ENCODE measurements at regions not wholly inside any gene's neighbourhood (a gene's known extent, or its start where the extent isn't known, plus 50 kb on each side); places are given as distances from the start of the nearest gene placed in this dataset.

DNA sequence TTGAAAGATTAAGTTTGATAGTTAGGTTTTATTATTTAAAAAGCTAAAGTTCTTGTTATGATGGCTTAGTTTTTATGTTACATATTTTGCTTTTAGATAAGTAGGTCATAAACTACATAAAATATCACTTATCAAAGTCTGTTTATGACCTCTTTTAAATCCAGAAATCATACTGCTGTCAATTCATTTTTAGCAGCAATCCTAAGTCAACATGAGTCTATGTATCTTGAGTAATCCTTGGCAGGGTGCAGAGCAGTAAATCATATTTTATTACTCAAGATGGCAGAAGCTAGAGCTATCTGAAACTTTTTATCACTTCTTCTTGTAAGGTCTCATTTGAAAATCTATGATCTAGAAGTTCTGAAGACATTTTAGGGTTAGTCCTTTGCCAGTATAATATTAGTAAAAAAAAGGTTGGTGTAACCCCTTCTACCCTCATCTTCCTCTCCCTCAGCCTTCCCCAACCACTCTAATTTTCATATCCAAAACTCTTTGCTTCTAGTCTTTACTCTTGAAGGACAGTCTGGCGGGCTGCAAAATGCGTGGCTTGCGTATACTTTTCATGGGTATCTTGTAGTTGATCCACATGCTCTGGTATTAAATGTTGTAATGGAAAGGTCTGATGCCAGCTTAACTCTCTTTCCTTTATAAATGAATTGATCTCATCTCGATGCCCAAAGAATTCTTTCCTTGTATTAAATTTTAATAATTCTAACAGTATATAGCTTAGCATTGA, 134.0 kb upstream of the THRB start:
- DNase-seq (ENCODE audit: low read depth), result no peak
- no peak overlapping the region for H3K4me3 ChIP-seq (ENCODE audit: low read depth, low read length)

DNA sequence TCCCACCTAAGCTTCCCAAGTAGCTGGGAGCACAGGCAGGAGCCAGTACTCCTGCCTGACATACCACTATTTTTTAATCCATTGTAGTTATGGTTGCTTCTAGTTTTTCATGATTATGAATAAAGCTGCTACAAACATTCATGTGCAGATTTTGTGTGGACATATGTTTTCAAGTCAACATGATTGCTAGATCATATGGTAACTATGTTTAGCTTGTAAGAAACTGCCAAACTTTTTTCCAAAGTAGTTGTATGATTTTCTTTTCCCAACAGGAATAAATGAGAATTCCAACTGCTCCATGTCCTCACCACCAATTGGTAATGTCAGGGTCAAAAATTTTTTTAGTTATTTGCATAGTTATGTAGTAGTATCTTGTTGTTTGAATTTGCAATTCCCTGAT, 136.8 kb upstream of the THRB start:
- no peak overlapping the region for H3K4me3 ChIP-seq (ENCODE audit: low read depth, low read length)
- no peak for DNase-seq (ENCODE audit: low read depth)

DNA sequence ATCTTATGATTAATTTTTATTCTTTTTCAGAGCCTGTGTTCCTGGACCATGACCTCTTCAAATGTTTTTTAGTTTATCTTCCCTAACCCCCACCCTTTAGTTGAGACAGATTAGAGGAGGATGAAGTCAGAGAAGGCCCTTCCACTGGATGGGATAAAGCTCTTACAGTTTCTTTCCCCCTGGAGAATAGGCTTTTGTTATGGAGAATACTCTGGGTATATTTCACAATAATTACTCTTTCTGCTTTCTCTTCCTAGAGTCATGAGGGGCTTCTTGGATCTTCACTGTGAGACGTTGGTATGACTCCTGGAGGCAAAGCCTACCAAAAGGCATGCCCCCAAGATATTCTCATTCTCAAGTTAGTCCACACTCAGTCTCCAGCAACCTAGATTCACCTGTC, 144.4 kb upstream of the THRB start:
- no peak for DNase-seq (ENCODE audit: low read depth)
- H3K4me3 ChIP-seq (ENCODE audit: low read depth, low read length), result no peak overlapping the region

DNA sequence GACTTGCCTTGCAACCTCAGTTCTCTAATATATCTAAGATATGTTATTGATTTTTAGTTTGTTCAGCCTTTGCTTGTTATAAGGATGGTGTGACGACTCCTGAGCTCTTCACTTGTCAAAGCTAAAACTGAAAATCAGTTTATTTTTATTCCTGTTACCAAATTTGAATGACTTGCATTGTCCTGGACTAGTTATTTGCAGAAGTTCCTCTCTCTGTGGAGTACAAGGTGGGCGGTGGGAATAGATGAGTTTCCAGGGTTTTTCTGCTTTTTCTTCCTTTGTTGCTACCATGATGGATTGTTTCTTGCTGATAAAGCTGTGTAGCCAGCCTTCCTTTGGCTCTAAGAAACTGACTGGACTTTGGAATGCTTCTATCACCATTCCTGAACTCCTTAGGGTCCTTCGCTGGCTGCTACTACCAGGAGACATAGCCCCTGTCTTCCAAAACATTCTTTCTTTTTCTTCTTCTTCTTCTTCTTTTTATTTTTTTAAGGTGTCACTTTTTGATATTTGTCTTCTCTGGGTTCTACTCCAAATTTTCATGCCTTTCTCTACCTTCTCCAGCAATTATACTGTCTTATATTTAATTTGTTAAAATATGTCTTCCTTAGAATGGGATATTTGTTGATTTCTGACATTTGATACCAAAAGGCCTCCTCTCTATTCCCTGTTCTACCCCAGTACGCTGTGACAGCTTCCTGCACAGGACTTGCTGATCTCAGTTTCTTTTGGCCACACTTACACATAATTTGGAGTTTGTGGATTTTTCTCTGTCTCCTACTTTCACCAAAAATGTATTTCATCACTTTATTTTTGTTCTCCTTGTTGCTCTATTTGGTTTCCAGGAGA, 145.1 kb upstream of the THRB start:
- no peak for DNase-seq (ENCODE audit: low read depth)

DNA sequence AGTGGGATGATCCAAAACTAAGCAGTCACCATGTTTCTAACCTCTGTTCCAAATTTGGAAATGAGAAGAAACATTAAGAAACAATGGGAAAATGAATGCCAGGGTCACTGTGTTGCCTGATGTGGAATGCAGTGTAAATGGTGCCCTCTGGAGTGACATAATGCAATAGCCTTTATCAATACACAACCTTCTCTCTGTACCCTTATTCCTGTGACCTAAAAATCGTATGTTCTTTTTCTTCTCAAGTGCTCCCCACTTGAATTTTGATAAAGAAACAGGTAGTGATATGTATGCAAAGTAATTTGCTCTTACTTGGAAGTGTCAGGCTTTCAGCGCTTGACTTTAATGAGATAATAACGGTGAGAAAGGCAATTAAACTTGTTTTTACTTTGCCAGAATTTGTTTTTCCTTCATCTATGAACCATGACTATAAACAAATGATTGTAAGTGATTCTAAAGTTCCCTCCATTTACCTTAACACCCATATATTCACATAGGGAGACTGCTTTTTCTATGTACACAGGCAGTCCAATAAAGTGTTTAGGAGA, 145.8 kb upstream of the THRB start:
- DNase-seq (ENCODE audit: low read depth), result peak; percentile 5
- no peak overlapping the region for H3K4me3 ChIP-seq (ENCODE audit: low read depth, low read length)

More for the DNA sequence above, 145.1 kb upstream of the THRB start:
- H3K4me3 ChIP-seq (ENCODE audit: low read depth, low read length), result no peak overlapping the region

DNA sequence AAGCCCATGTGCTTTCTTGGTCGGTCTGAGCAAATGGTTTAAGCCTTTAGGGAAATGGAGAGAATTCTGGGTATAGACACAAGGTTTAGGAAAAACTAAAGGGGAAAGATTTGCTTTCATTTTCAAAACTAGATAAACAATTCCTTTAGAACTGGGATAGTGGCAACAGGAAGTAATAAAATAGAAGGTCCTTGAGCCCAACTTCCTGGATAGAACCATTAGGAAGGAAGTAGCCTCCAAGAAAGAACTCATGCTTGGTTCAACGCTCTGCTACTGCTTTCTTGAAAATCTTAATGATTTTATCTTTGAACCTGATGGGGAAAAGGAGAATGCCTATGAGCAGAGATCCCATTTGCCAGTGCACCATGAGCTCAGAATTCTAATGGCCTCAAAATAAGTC, 147.0 kb upstream of the THRB start:
- DNase-seq (ENCODE audit: low read depth), result no peak
- H3K4me3 ChIP-seq (ENCODE audit: low read depth, low read length), result no peak overlapping the region

DNA sequence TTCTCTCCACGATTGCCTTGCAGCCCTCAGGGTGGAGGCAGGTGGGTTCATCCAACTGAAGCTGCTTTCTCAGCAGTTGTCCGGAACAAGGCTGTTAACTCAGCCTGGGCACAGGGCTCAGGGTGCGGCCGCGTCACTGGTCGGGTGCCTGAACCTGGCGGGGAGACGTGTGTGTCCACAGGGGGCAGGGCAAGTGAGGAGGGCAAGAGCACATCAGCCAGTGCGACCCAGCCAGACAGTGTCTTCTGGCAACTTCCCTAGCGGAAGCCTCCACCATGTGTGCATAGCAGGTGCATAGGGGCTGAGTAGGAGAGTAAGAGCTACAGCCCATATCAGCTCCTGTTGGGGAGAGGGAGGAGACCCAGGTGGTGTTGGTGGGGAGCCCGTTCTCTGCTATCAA, 150.4 kb upstream of the THRB start:
- no peak for DNase-seq (ENCODE audit: low read depth)
- no peak overlapping the region for H3K4me3 ChIP-seq (ENCODE audit: low read depth, low read length)

DNA sequence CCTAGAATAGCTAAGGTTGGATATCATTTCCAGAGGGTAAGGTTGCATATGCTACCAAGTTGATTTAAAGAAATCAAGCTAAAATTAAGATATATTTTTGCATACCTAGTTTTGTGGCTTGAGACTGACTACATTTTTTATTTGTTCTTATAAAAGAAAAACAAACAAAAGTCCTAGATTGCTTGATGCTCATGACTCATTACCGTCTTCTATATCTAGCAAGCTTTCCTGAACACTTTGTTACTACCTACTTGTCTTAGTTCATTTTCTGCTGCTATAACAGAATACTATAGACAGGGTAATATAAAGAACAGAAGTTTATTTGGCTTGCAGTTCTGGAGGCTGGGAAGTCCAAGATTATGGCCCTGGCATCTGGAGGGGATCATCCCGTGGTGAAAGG, 152.1 kb upstream of the THRB start:
- DNase-seq (ENCODE audit: low read depth), result no peak
- H3K4me3 ChIP-seq (ENCODE audit: low read depth, low read length), result no peak overlapping the region

DNA sequence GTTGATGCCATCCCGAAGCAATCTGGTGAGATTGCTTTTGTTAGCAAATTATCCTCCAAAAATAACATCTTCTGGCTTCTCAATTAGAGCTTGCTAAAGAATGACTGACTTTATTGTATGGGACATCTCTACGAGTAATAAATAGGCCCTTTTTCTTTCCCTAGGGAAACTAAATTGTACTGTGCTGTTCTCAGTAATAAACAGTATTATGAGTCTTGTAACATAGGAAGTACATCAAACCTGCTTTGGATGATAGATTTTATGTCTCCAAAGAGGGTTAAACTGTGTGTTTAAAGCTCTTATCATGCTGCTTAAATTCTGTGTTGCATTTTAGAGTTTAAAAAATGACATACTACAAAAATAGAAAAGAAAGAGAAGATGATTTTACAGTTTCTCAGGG, 153.4 kb upstream of the THRB start:
- no peak for DNase-seq (ENCODE audit: low read depth)

DNA sequence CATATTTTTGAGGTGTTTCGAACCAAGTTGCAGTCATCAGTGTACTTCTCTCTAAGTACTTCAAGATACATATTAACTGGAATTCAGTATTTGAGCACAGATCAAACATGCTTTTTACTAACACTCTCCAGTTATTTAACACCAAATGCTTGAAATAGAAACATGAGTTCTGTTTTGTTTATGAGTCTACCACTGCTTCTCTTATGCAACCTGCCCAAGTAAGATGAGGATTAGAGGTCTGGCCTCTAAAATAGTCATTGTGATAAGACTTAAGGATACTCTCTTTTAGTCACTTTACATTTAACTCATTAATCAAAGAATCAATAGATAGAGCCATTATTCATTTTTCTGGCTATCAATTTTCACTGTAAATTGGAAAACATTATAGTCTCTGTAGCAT, 156.2 kb upstream of the THRB start:
- H3K4me3 ChIP-seq (ENCODE audit: low read depth, low read length), result no peak overlapping the region
- DNase-seq (ENCODE audit: low read depth), result no peak

More for the DNA sequence above, 153.4 kb upstream of the THRB start:
- no peak overlapping the region for H3K4me3 ChIP-seq (ENCODE audit: low read depth, low read length)

DNA sequence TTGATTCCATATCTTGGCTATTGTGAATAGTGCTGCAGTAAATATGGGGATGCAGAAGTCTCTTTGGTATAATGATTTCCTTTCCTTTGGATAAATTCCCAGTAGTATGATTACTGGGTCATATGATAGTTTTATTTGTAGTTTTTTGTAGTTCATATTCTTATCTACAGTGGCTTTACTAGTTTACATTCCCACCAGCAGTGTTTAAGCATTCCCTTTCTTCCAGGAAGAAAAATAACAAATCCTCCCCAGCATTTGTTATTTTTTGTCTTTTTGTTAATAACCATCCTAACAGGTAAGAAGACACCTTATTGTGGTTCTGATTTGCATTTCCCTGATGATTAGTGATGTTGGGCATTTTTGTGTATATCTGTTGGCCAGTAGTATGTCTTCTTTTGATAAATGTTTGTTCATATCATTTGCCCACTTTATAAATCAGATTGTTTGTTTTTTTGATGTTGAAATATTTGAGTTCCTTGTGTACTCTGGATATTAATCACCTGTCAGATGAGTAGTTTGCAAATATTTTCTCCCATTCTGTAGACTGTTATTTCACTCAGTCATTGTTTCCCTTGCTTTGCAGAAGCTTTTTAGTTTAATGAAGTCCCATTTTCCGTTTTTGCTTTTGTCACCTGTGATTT, 163.3 kb upstream of the THRB start:
- no peak overlapping the region for H3K4me3 ChIP-seq (ENCODE audit: low read depth, low read length)

DNA sequence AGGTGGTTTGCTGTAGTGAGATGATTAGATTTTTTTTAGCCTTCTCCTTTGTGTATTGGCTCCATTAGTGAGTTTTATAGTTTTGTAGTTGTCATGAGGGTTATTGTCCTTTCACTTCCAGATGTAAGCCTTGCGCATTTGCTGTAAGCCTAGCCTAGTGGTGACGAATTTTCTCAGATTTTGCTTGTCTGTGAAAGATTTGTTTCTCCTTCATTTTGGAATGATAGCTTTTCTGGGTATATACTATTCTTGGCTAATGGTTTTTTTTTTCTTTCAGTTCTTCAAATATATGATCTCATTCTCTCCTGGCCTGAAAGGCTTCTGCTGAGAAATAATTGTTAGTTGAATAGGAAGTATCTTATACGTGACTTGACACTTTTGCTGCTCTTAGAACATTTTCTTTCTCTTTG, 166.5 kb upstream of the THRB start:
- DNase-seq (ENCODE audit: low read depth), result no peak
- H3K4me3 ChIP-seq (ENCODE audit: low read depth, low read length), result no peak overlapping the region

More for the DNA sequence above, 163.3 kb upstream of the THRB start:
- no peak for DNase-seq (ENCODE audit: low read depth)

DNA sequence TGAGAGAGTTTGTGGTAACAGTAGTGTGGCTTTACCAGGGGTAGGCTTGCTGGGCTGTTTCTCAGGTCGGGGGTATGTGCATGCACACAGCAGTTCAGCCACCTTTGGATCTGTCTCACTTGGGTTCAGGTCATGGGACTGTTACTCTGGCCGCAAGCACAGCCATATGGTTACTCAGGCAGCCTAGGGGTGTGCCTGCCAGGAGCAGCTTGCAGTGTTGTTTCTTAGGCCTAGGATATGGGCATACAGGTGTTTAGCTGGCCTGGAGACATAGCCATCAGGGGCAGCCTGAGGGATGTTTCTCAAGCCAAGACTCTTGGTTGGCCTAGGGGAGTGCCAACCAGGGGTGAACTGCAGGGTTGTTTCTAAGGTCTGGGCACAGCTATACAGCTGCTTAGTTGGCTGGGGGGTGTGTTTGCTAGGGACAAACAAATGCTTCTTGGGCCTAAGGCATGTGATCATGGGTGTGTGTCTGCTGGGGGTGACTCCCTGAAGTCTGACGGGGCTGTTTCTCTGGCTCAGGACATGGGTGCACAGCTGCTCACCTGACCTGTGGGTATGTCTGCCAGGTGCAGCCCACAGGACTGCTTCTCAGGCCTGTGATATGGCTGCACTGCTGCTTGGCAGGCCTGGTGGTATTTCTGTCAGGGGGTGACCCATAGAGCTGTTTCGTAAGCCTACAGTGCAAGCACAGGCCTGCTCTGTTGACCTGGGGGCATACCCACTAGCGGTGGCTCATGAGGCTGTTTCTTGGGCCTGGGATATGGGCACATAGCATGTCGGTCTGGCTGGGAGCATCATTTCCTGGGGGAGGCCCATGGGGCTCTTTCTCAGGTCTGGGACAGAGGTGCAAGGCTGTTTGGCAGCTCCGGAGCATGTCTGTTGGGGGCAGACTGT, 168.0 kb upstream of the THRB start:
- DNase-seq (ENCODE audit: low read depth), result no peak
- no peak overlapping the region for H3K4me3 ChIP-seq (ENCODE audit: low read depth, low read length)

DNA sequence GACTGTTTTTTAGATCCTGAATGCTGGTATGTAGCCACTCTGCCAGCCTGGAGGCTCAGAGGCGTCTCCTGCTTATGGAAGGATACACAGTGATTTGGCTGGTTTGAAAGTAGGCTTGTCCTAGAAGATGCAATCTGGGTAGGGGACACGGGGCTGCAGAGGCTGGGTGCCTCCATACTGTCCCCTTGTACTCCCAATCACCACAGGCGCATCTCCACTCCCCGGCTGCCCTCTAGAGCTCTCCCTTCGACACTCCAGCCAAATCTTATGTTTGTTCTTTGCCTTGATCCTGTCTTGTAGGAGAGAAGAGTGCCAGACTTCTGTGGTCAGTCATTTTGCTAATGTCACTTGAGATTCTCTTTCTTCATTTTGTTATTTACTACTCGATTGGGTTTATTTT, 168.8 kb upstream of the THRB start:
- DNase-seq (ENCODE audit: low read depth), result no peak
- H3K4me3 ChIP-seq (ENCODE audit: low read depth, low read length), result no peak overlapping the region

DNA sequence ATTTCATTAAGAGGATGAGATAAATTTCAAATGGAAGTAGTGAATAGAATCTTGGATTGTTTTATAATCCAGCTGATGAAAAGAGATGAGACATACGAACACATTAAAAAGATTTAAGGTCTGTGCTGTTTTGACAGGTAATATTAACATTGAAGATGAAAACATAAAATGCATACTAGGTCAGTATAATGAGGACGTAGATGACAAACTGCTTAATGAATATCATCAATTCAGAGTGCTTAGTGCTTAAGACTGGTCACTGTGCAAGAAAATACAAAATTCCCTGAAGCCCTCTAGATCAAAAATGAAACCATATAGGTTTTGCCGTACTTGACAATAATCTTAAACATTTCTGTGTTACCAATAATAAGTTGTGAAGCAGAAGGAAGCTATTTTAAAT, 173.4 kb upstream of the THRB start:
- DNase-seq (ENCODE audit: low read depth), result no peak
- H3K4me3 ChIP-seq (ENCODE audit: low read depth, low read length), result no peak overlapping the region

DNA sequence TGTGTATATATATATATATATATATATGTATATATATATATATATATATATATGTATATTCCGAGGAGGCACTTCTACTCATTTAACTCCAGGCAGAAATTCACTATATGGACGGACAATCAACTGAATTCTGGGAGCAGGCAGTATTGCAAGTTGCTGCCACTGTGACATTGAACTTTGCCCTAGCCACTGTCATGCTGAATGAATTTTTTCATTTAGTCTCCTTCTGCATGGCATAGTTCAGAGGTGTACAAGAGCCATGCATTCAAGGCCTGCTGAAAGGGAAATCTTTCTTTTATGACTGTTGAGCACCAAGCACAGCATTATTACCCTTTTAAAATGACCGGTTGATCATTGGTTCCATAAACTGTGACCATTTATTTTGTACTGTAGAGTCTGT, 176.2 kb upstream of the THRB start:
- H3K4me3 ChIP-seq (ENCODE audit: low read depth, low read length), result no peak overlapping the region
- DNase-seq (ENCODE audit: low read depth), result no peak

DNA sequence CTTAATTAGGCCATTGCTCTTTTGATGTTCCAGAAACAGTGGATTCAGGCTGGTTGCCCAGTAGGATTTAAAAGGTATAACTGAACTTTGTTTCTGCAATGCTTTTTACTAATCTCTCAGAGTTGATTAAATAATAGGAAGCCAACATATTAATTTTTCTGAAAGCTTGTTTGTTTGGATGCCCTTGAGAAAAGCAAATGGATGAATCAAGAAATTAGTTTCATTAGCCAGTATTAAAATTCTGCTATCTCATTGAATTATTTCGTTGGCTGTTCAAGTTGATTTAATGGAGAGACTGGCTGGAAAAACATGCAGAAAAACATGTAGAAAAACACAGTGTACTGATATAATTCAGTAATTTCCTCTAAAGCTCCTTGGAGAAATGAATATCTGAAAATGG, 178.9 kb upstream of the THRB start:
- no peak for DNase-seq (ENCODE audit: low read depth)
- H3K4me3 ChIP-seq (ENCODE audit: low read depth, low read length), result no peak overlapping the region

DNA sequence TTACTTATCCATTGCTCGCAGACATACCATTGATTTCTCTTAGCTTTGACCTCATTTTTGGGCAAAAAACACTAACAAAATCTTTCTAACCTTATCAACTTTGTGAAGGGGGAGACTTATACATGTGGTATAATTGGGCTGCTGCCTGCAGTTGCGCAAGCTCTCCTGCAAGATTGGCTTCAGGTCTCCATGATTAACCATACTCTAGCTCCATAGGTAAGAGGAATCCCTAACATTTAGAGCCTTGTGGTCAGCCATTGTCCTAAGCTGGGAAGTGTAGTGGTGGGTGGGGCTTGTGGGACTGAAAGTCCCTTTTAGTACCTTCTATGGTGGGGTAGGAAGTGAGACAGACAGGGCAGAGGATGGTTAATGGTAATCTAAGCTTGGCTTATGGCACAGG, 179.6 kb upstream of the THRB start:
- no peak overlapping the region for H3K4me3 ChIP-seq (ENCODE audit: low read depth, low read length)
- no peak for DNase-seq (ENCODE audit: low read depth)

DNA sequence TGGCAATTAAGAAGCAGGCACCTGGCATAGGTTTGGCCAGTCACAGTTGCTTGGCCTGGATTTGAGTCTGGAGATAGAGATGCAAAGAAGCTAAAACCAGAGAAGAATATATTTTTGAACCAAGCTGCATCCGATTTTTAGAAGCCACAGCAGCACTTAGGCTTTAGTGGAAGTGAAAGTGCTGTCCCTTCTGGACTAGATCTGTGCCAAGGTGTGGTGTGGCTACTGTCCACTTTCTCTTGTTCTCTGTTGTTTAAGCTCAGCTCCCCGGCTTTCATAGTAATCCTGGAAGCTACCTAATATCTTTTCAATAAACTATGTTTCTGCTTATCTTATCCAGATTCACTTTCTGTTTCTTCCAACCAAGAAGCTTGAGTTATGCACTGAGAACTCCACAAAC, 183.4 kb upstream of the THRB start:
- DNase-seq (ENCODE audit: low read depth), result no peak
- peak overlapping the region; percentile 15 for H3K4me3 ChIP-seq (ENCODE audit: low read depth, low read length)
